SK-N-SH (cell line): ENCODE measurements at regions not wholly inside any gene's neighbourhood (a gene's known extent, or its start where the extent isn't known, plus 50 kb on each side); places are given as distances from the start of the nearest gene placed in this dataset.

Experiments
- MEF2A ChIP-seq: IDR thresholded peaks from 2 replicates; pipeline ENCODE4 v1.4.0; 2012; ENCODE audit warnings: low read depth, borderline replicate concordance
- NFIC ChIP-seq: IDR thresholded peaks from 2 replicates; pipeline ENCODE4 v1.4.0; 2012; ENCODE audit warnings: borderline replicate concordance
- POLR2AphosphoS5 ChIP-seq: IDR thresholded peaks from 2 replicates; pipeline ENCODE4 v1.6.1; 2012; ENCODE audit warnings: low read depth, low read length
- TAF1 ChIP-seq: IDR thresholded peaks from 2 replicates; pipeline ENCODE4 v1.6.1; 2012; ENCODE audit warnings: low read depth, mild to moderate bottlenecking, low read length, moderate library complexity, borderline replicate concordance
- TF ChIP-seq, protein P1 (sequence below): fragments of 200-600 bp; sonication (generic); IDR thresholded peaks from 2 replicates; pipeline ENCODE4 v1.6.1; 2017; ENCODE audit warnings: antibody characterized with exemption, mild to moderate bottlenecking, moderate library complexity

DNA sequence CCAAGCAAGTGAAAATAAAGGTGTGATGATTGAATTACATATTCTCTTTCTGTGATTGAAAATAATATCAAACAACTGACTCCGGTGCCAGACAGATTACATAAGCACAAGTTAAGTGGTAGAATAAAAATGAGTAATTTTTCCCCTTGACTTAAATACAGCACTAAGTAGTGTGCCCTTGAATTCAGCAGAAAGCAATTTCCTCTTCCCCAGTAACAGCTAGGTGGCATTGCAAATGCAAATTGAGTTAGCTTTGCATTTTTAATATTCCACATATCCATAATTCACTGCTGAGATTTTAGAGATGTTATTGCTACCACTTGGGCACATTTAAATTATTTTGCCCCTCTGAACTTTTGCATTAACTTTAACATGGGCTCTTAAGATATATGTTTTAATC lies 89.8 kb upstream of the NPVF start:
- TF ChIP-seq, protein P1, sequence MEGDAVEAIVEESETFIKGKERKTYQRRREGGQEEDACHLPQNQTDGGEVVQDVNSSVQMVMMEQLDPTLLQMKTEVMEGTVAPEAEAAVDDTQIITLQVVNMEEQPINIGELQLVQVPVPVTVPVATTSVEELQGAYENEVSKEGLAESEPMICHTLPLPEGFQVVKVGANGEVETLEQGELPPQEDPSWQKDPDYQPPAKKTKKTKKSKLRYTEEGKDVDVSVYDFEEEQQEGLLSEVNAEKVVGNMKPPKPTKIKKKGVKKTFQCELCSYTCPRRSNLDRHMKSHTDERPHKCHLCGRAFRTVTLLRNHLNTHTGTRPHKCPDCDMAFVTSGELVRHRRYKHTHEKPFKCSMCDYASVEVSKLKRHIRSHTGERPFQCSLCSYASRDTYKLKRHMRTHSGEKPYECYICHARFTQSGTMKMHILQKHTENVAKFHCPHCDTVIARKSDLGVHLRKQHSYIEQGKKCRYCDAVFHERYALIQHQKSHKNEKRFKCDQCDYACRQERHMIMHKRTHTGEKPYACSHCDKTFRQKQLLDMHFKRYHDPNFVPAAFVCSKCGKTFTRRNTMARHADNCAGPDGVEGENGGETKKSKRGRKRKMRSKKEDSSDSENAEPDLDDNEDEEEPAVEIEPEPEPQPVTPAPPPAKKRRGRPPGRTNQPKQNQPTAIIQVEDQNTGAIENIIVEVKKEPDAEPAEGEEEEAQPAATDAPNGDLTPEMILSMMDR: no peak
- no peak for TF ChIP-seq NFIC
- no peak for TF ChIP-seq POLR2AphosphoS5
- TF ChIP-seq MEF2A: no peak
- no peak for TF ChIP-seq TAF1
